PC-9 (cell line): ENCODE measurements at regions not wholly inside any gene's neighbourhood (a gene's known extent, or its start where the extent isn't known, plus 50 kb on each side); places are given as distances from the start of the nearest gene placed in this dataset.
A peak's percentile ranks its signal among the peaks of the same experiment; 100 is the strongest.

ENCODE experiments used
- BruUV-seq: library from RNA; stranded (reverse); fragments of 400-500 nt; replicated peaks from 2 replicates; lab custom pipeline; 2021; lab: Mats Ljungman, UMichigan
- CTCF ChIA-PET: fragments of 300-600 bp; sonication (Branson Sonifier 250); formaldehyde crosslinking; loops from one replicate; lab custom pipeline; 2022; ENCODE audit warnings: antibody characterized with exemption; lab: Charles Lee
- POLR2A ChIA-PET: fragments of 300-600 bp; sonication (Branson Sonifier 250); formaldehyde crosslinking; loops from one replicate; lab custom pipeline; 2022; ENCODE audit warnings: antibody characterized with exemption; ENCODE audit not compliant: unreplicated experiment; lab: Charles Lee
- DNase-seq, 2 experiments: peaks; one replicate each; pipeline versions ENCODE4 v3.0.0 to v3.0.0-alpha.2; 2015 to 2022; ENCODE audit warnings: mixed read lengths in 1 of 2
- H2AFZ ChIP-seq: fragments of 200-600 bp; sonication (generic); 2 replicates; pipeline ENCODE4 v1.8.1; 2017; ENCODE audit warnings: antibody characterized with exemption
- H3F3A ChIP-seq: fragments of 200-600 bp; sonication (generic); 2 replicates; pipeline ENCODE4 v1.8.1; 2017; ENCODE audit warnings: antibody characterized with exemption, mild to moderate bottlenecking, low read depth; ENCODE audit not compliant: insufficient read depth
- H3K27ac ChIP-seq: fragments of 200-600 bp; sonication (generic); 2 replicates; pipeline ENCODE4 v1.6.1; 2016; ENCODE audit warnings: mixed run types
- H3K27me3 ChIP-seq: fragments of 200-600 bp; sonication (generic); 2 replicates; pipeline ENCODE4 v1.6.1; 2016; ENCODE audit warnings: low read depth, mixed run types; ENCODE audit not compliant: insufficient read depth
- H3K36me3 ChIP-seq: fragments of 200-600 bp; sonication (generic); 2 replicates; pipeline ENCODE4 v1.6.1; 2016; ENCODE audit warnings: low read depth, mixed run types
- H3K4me1 ChIP-seq: fragments of 200-600 bp; sonication (generic); replicated peaks from 2 replicates; pipeline ENCODE4 v1.6.1; 2016; ENCODE audit warnings: mixed run types; ENCODE audit not compliant: insufficient read depth
- H3K4me2 ChIP-seq: fragments of 200-600 bp; sonication (generic); 2 replicates; pipeline ENCODE4 v1.6.1; 2017; ENCODE audit warnings: mixed run types
- H3K4me3 ChIP-seq: fragments of 200-600 bp; sonication (generic); 2 replicates; pipeline ENCODE4 v1.6.1; 2016; ENCODE audit warnings: mixed run types
- H3K79me2 ChIP-seq: fragments of 200-600 bp; sonication (generic); 2 replicates; pipeline ENCODE4 v1.6.1; 2017; ENCODE audit warnings: low read depth, mixed run types
- H3K9me2 ChIP-seq: fragments of 200-600 bp; sonication (generic); 2 replicates; pipeline ENCODE4 v1.8.1; 2017; ENCODE audit warnings: mild to moderate bottlenecking; ENCODE audit not compliant: insufficient read depth
- H3K9me3 ChIP-seq: fragments of 200-600 bp; sonication (generic); 2 replicates; pipeline ENCODE4 v1.8.1; 2016; ENCODE audit warnings: low read depth; ENCODE audit not compliant: insufficient read depth
- H4K20me1 ChIP-seq: fragments of 200-600 bp; sonication (generic); 2 replicates; pipeline ENCODE4 v1.8.1; 2017; ENCODE audit not compliant: insufficient read depth
- CTCF ChIP-seq: fragments of 200-600 bp; sonication (generic); conservative IDR thresholded peaks from 2 replicates; pipeline ENCODE4 v1.6.1; 2017; ENCODE audit warnings: mixed run types, antibody characterized with exemption, mild to moderate bottlenecking, moderate library complexity
- EZH2 ChIP-seq: fragments of 200-600 bp; sonication (generic); IDR thresholded peaks from 2 replicates; pipeline ENCODE4 v1.8.0; 2017; ENCODE audit warnings: antibody characterized with exemption, low read depth
- intact Hi-C: fragments of 100-400 bp; cut with micrococcal nuclease; formaldehyde crosslinking; loops from one replicate; pipeline ENCODE4 v1.10.0; 2022; ENCODE audit not compliant: unreplicated experiment

DNA sequence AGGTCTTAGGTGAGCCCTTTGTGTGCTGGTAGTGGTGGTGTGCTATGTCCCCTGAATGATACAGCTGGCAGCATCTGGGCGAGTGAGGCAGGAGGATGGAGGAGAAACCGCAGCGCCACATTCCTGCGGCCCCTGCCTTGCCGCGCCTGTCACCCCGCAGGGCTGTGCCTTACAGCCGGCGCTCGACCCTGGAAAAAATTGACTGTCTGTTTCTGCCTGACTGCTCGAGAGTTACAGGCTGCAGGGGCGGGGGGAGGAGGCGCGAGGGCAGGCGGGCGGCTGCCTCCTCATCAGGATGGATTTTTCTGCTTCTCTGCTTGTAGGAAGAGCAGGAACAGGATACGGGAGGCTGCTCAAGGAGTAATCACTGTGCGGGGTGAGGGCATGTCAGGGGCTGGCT is 443.4 kb downstream of the MIAT start:
- CTCF ChIA-PET: no interaction called here
- POLR2A ChIA-PET: no interaction called here
- Histone ChIP-seq H3K9me2 (no peaks in the 10 kb centered on the region), H4K20me1 (no peaks in the 10 kb centered on the region; the same call in 1 of the 2 replicates), H3K36me3 (no peaks in the 10 kb centered on the region), H3K4me1 (peaks cover 13% of the 10 kb centered on the region), H2AFZ (no peak overlapping the region), H3K27ac (no peak overlapping the region), H3K27me3 (peaks cover 7% of the 10 kb centered on the region; the same call in 1 of the 2 replicates), H3F3A (0 out of 2 replicates have a peak, but pooled peaks cover 7% of the 10 kb centered on the region), H3K79me2 (no peaks in the 10 kb centered on the region), H3K4me3 (no peak overlapping the region), H3K4me2 (peak overlapping the region; percentile 67), H3K9me3 (no peaks in the 10 kb centered on the region)
- TF ChIP-seq EZH2: no peak
- TF ChIP-seq CTCF: no peak
- intact Hi-C loops: no loop called here
- DNase-seq: peak; percentile 29 to 40
- BruUV-seq: no TSS peak

GRCh38 chr22:27101288-27101687 is 443.9 kb downstream of the MIAT start:
- Histone ChIP-seq H3F3A (0 out of 2 replicates have a peak, but pooled peaks cover 7% of the 10 kb centered on the region), H3K36me3 (no peaks in the 10 kb centered on the region)
- POLR2A ChIA-PET: no interaction called here

DNA sequence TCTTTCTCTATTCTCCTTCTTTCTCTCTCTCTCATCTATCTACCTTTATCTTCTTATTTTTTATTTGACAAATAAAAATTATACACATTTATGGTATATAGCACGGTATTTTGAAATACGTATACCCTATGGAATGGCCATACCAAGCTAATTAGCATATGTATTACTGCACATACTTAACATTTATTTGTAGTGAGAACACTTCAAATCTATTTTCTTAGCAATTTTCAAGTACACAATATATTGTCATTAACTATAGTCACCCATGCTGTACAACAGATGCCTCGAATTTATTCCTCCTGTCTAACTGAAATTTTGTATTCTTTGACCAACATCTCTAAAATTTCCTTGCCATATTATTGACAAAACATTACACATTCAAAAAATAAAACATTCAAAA is 447.1 kb downstream of the MIAT start:
- BruUV-seq: no TSS peak
- Histone ChIP-seq H3K27me3 (peaks cover 7% of the 10 kb centered on the region; the same call in 1 of the 2 replicates), H3K9me3 (no peaks in the 10 kb centered on the region), H3K4me1 (peaks cover 35% of the 10 kb centered on the region), H3F3A (peaks cover 14% of the 10 kb centered on the region; the same call in 1 of the 2 replicates), H3K79me2 (no peaks in the 10 kb centered on the region), H3K36me3 (no peaks in the 10 kb centered on the region), H3K9me2 (no peaks in the 10 kb centered on the region), H3K27ac (no peak overlapping the region), H3K4me2 (no peak overlapping the region), H4K20me1 (no peaks in the 10 kb centered on the region), H2AFZ (no peak overlapping the region), H3K4me3 (no peak overlapping the region)
- no peak for TF ChIP-seq CTCF
- TF ChIP-seq EZH2: no peak
- ChIA-PET CTCF (no interaction called here), POLR2A (no interaction called here)
- no peak for DNase-seq
- intact Hi-C loops: no loop called here

More at GRCh38 chr22:27101288-27101687, 443.9 kb downstream of the MIAT start:
- H3K4me2 ChIP-seq: peak overlapping the region; percentile 67
- no peak overlapping the region for H3K27ac ChIP-seq
- H3K9me3 ChIP-seq: no peaks in the 10 kb centered on the region
- no peaks in the 10 kb centered on the region for H3K9me2 ChIP-seq
- H2AFZ ChIP-seq: no peak overlapping the region
- peaks cover 18% of the 10 kb centered on the region for H3K4me1 ChIP-seq
- BruUV-seq: no TSS peak
- CTCF ChIA-PET: no interaction called here
- H3K27me3 ChIP-seq: peaks cover 7% of the 10 kb centered on the region; the same call in 1 of the 2 replicates
- no peaks in the 10 kb centered on the region; the same call in 1 of the 2 replicates for H4K20me1 ChIP-seq
- no peak overlapping the region for H3K4me3 ChIP-seq
- no peaks in the 10 kb centered on the region for H3K79me2 ChIP-seq
- TF ChIP-seq EZH2: no peak
- TF ChIP-seq CTCF: no peak
- DNase-seq: no peak
- intact Hi-C loops: no loop called here
